Mesenchymal stem cell (in vitro differentiated cells and primary cell): ENCODE measurements at regions not wholly inside any gene's neighbourhood (a gene's known extent, or its start where the extent isn't known, plus 50 kb on each side); places are given as distances from the start of the nearest gene placed in this dataset.

Source experiments
- DNase-seq: peaks from one replicate; pipeline ENCODE4 v3.0.0-alpha.2; 2013
- H2AFZ ChIP-seq: one replicate; pipeline ENCODE4 v1.6.1; 2013; ENCODE audit warnings: low read depth, mild to moderate bottlenecking, control low read depth, inconsistent platforms, low read length, moderate library complexity
- H2AK5ac ChIP-seq: 2 replicates; pipeline ENCODE4 v1.6.1; 2013; ENCODE audit warnings: low read length, moderate library complexity, mild to moderate bottlenecking, inconsistent platforms; ENCODE audit not compliant: severe bottlenecking
- H2BK120ac ChIP-seq: one replicate; pipeline ENCODE4 v1.6.1; 2013; ENCODE audit warnings: low read depth, mild to moderate bottlenecking, inconsistent platforms, low read length, moderate library complexity
- H2BK12ac ChIP-seq, 2 experiments: one replicate each; pipeline ENCODE4 v1.6.1; 2013; ENCODE audit warnings: inconsistent platforms in 2 of 2, low read length in 2 of 2, mild to moderate bottlenecking in 2 of 2, moderate library complexity in 2 of 2, control low read depth in 1 of 2
- H2BK15ac ChIP-seq: one replicate; pipeline ENCODE4 v1.6.1; 2013; ENCODE audit warnings: mild to moderate bottlenecking, low read depth, inconsistent platforms; ENCODE audit not compliant: poor library complexity, severe bottlenecking
- H2BK5ac ChIP-seq: 2 replicates; pipeline ENCODE4 v1.6.1; 2013; ENCODE audit warnings: low read depth, mild to moderate bottlenecking, low read length, control low read depth, inconsistent platforms; ENCODE audit not compliant: poor library complexity, severe bottlenecking
- H3K14ac ChIP-seq, 2 experiments: one replicate each; pipeline ENCODE4 v1.6.1; 2013; ENCODE audit warnings: inconsistent platforms in 2 of 2, low read length in 2 of 2, control low read depth in 1 of 2, mild to moderate bottlenecking in 1 of 2, moderate library complexity in 1 of 2
- H3K18ac ChIP-seq, 2 experiments: one replicate each; pipeline ENCODE4 v1.6.1; 2013; ENCODE audit warnings: inconsistent platforms in 2 of 2, low read length in 2 of 2, control low read depth in 1 of 2, low read depth in 1 of 2, mild to moderate bottlenecking in 1 of 2
- H3K23ac ChIP-seq, 2 experiments: one replicate each; pipeline ENCODE4 v1.6.1; 2013; ENCODE audit warnings: inconsistent platforms in 2 of 2, low read length in 2 of 2, mild to moderate bottlenecking in 2 of 2, moderate library complexity in 2 of 2, control low read depth in 1 of 2
- H3K27ac ChIP-seq: 2 replicates; pipeline ENCODE4 v1.5.1; 2013; ENCODE audit warnings: mild to moderate bottlenecking, moderate library complexity, low read length, control low read depth, inconsistent platforms; ENCODE audit not compliant: poor library complexity, severe bottlenecking
- H3K27me3 ChIP-seq, 2 experiments: 2 replicates each; pipeline versions ENCODE4 v1.6.1 to v1.7.0; 2013; ENCODE audit warnings: low read length in 2 of 2, mild to moderate bottlenecking in 2 of 2, moderate library complexity in 2 of 2, control low read depth in 1 of 2, inconsistent platforms in 1 of 2; ENCODE audit not compliant: control insufficient read depth in 1 of 2, insufficient read depth in 1 of 2
- H3K36me3 ChIP-seq, 2 experiments: 2 replicates each; pipeline versions ENCODE4 v1.6.1 to v1.7.0; 2013; ENCODE audit warnings: low read length in 2 of 2, control low read depth in 1 of 2, inconsistent platforms in 1 of 2, low read depth in 1 of 2, mild to moderate bottlenecking in 1 of 2; ENCODE audit not compliant: insufficient read depth in 2 of 2, control insufficient read depth in 1 of 2
- H3K4ac ChIP-seq, 2 experiments: one replicate each; pipeline ENCODE4 v1.6.1; 2013; ENCODE audit warnings: inconsistent platforms in 2 of 2, low read length in 2 of 2, mild to moderate bottlenecking in 2 of 2, moderate library complexity in 2 of 2, control low read depth in 1 of 2, low read depth in 1 of 2
- H3K4me1 ChIP-seq: 2 replicates; pipeline ENCODE4 v1.6.1; 2013; ENCODE audit warnings: low read depth, low read length, control low read depth; ENCODE audit not compliant: control insufficient read depth, insufficient read depth
- H3K4me2 ChIP-seq: 2 replicates; pipeline ENCODE4 v1.6.1; 2013; ENCODE audit warnings: low read length, mild to moderate bottlenecking, inconsistent platforms; ENCODE audit not compliant: poor library complexity, severe bottlenecking
- H3K4me3 ChIP-seq, 2 experiments: 2 replicates each; pipeline versions ENCODE4 v1.5.1 to v1.7.0; 2013; ENCODE audit warnings: low read length in 2 of 2, mild to moderate bottlenecking in 2 of 2, control low read depth in 1 of 2, low read depth in 1 of 2; ENCODE audit not compliant: insufficient read depth in 1 of 2
- H3K79me1 ChIP-seq: replicated peaks from 2 replicates; pipeline ENCODE4 v1.6.1; 2013; ENCODE audit warnings: mild to moderate bottlenecking, control low read depth, low read length, inconsistent platforms; ENCODE audit not compliant: poor library complexity, severe bottlenecking
- H3K9ac ChIP-seq: 2 replicates; pipeline ENCODE4 v1.7.0; 2013; ENCODE audit warnings: mild to moderate bottlenecking, low read length, moderate library complexity
- H3K9me3 ChIP-seq: 2 replicates; pipeline ENCODE4 v1.7.0; 2013; ENCODE audit warnings: mild to moderate bottlenecking, low read length; ENCODE audit not compliant: control insufficient read depth
- H4K8ac ChIP-seq: one replicate; pipeline ENCODE4 v1.6.1; 2013; ENCODE audit warnings: inconsistent platforms, mild to moderate bottlenecking, low read length, moderate library complexity
- H4K91ac ChIP-seq: one replicate; pipeline ENCODE4 v1.6.1; 2013; ENCODE audit warnings: mild to moderate bottlenecking, low read length, inconsistent platforms
- WGBS: methylation state at CpG from one replicate; pipeline ENCODE4 v1.1.7; 2013; ENCODE audit warnings: mixed read lengths; 5-methylcytosine and 5-hydroxymethylcytosine counted together

GRCh38 chr5:125175348-125176004, 429.0 kb upstream of the ZNF608 start:
- H3K27me3 ChIP-seq, result no peaks in the 10 kb centered on the region
- no peak overlapping the region for H4K91ac ChIP-seq
- H2BK12ac ChIP-seq, result no peak overlapping the region
- H2AK5ac ChIP-seq, result no peak overlapping the region
- H2BK120ac ChIP-seq, result no peak overlapping the region
- H3K9ac ChIP-seq, result no peak overlapping the region
- H3K18ac ChIP-seq, result no peak overlapping the region
- H4K8ac ChIP-seq, result no peak overlapping the region
- no peak overlapping the region for H3K14ac ChIP-seq
- H2BK5ac ChIP-seq, result no peak overlapping the region
- H3K4me2 ChIP-seq, result no peak overlapping the region
- no peak overlapping the region for H2AFZ ChIP-seq
- H3K4me1 ChIP-seq, result no peaks in the 10 kb centered on the region
- H3K27ac ChIP-seq, result no peak overlapping the region
- no peak overlapping the region for H2BK15ac ChIP-seq
- DNase-seq, result no peak
- 100% methylated on average over 2 of the region's 4 CpGs for WGBS
- H3K36me3 ChIP-seq, result no peaks in the 10 kb centered on the region
- no peak overlapping the region for H3K23ac ChIP-seq
- H3K79me1 ChIP-seq, result no peaks in the 10 kb centered on the region
- no peak overlapping the region for H3K4me3 ChIP-seq
- no peak overlapping the region for H3K4ac ChIP-seq
- H3K9me3 ChIP-seq, result no peaks in the 10 kb centered on the region

DNA sequence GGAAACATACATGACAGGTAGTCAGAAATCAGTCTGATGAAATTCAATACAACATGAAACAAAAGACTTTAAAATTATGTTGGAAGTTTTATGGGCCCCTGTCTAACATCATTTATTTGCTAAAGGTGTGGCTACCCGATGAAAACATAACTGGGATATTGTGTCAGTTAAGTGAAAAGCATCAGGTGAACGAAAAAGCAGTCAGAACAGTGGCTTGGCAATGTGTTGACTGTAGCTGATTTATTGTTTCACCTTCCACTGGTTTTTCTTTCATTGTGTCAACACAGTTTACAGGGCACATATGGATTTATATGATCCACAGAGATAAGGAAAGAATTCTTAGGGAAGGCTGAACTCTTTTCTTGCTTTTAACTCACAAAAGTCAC, 429.6 kb upstream of the ZNF608 start:
- H3K18ac ChIP-seq, result no peak overlapping the region
- no peak for DNase-seq
- no peaks in the 10 kb centered on the region for H3K79me1 ChIP-seq
- no peaks in the 10 kb centered on the region for H3K36me3 ChIP-seq
- no peak overlapping the region for H2BK120ac ChIP-seq
- H2AFZ ChIP-seq, result no peak overlapping the region
- no peak overlapping the region for H4K8ac ChIP-seq
- H3K9ac ChIP-seq, result no peak overlapping the region
- no peaks in the 10 kb centered on the region for H3K4me1 ChIP-seq
- H4K91ac ChIP-seq, result no peak overlapping the region
- H3K4me2 ChIP-seq, result no peak overlapping the region
- H3K14ac ChIP-seq, result no peak overlapping the region
- H2BK15ac ChIP-seq, result no peak overlapping the region
- H2BK12ac ChIP-seq, result no peak overlapping the region
- no peak overlapping the region for H3K4me3 ChIP-seq
- H3K23ac ChIP-seq, result no peak overlapping the region
- H3K27ac ChIP-seq, result no peak overlapping the region
- H3K27me3 ChIP-seq, result no peaks in the 10 kb centered on the region
- 90% methylated on average over 2 of the region's 2 CpGs for WGBS
- no peak overlapping the region for H2AK5ac ChIP-seq
- no peaks in the 10 kb centered on the region for H3K9me3 ChIP-seq
- no peak overlapping the region for H3K4ac ChIP-seq
- no peak overlapping the region for H2BK5ac ChIP-seq

DNA sequence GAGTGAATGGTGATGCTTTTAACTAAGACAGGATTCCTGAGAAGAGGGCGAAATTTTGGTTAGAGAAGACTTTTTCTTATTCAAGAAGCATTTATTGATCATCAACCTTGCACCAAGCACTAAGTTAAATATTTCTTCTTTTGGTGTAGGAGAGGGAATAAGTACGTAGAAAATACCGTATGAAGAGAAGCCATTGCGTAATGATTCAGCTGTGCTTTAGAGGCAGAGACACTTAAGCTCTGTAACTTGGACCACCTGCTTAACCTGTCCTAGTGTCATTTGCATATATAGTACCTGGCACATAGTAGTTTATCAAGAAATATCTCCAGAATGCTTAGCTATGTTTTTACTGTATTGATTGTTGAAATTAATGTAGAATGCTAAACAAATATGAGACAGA, 430.9 kb upstream of the ZNF608 start:
- Histone ChIP-seq H2BK5ac (no peak overlapping the region), H2BK12ac (no peak overlapping the region), H3K14ac (no peak overlapping the region), H2AK5ac (no peak overlapping the region), H3K9ac (no peak overlapping the region), H3K23ac (no peak overlapping the region), H3K18ac (no peak overlapping the region), H4K8ac (no peak overlapping the region), H3K4ac (no peak overlapping the region), H2AFZ (no peak overlapping the region), H4K91ac (no peak overlapping the region), H2BK120ac (no peak overlapping the region), H3K4me3 (no peak overlapping the region), H3K27me3 (no peaks in the 10 kb centered on the region), H3K36me3 (no peaks in the 10 kb centered on the region), H3K4me1 (peaks cover 3% of the 10 kb centered on the region), H3K27ac (no peak overlapping the region), H3K79me1 (no peaks in the 10 kb centered on the region), H2BK15ac (no peak overlapping the region), H3K4me2 (no peak overlapping the region), H3K9me3 (no peaks in the 10 kb centered on the region)
- no peak for DNase-seq
- 94% methylated on average over 3 of the region's 4 CpGs for WGBS

DNA sequence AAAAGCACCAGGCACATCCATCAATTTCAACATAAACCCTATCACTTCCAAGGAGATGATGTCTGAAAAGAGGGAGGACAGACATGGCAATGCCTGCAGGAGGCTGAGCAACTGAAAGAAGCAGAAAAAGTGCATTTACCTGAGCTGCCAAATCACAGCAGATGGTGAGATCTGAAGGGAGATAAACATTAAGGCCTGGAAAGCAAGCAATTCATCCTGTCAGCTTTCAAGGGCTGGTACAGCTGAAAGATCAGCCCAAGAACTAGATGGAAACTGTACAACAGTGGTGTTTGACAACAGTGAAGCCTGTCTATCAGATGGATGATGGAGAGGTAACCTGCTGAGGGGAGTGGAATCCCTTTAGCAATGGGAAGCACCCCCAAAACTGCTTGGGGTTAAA, 433.2 kb upstream of the ZNF608 start:
- Histone ChIP-seq H3K23ac (no peak overlapping the region), H2AK5ac (no peak overlapping the region), H3K27me3 (no peaks in the 10 kb centered on the region), H3K4me1 (peaks cover 3% of the 10 kb centered on the region), H3K4me2 (no peak overlapping the region), H2BK5ac (no peak overlapping the region), H3K18ac (no peak overlapping the region), H3K9ac (no peak overlapping the region), H3K9me3 (no peaks in the 10 kb centered on the region), H4K91ac (no peak overlapping the region), H2BK12ac (no peak overlapping the region), H3K14ac (no peak overlapping the region), H2BK120ac (no peak overlapping the region), H3K36me3 (no peaks in the 10 kb centered on the region), H2AFZ (no peak overlapping the region), H3K27ac (no peak overlapping the region), H4K8ac (no peak overlapping the region), H2BK15ac (no peak overlapping the region), H3K4ac (no peak overlapping the region), H3K79me1 (no peaks in the 10 kb centered on the region), H3K4me3 (no peak overlapping the region)
- no peak for DNase-seq
